Esophagus muscularis mucosa (tissue), 3 donors: ENCODE measurements at regions not wholly inside any gene's neighbourhood (a gene's known extent, or its start where the extent isn't known, plus 50 kb on each side); places are given as distances from the start of the nearest gene placed in this dataset.

ENCODE experiments used
- POLR2A ChIP-seq: fragments of 450-650 bp; IDR thresholded peaks from one replicate; pipeline ENCODE4 v1.6.1; 2017; ENCODE audit warnings: antibody characterized with exemption, moderate library complexity, mild to moderate bottlenecking, low read depth
- POLR2AphosphoS5 ChIP-seq, 2 donors: sonication (generic); formaldehyde crosslinking; IDR thresholded peaks; one replicate each; pipeline ENCODE4 v1.6.1; 2017; ENCODE audit warnings: antibody characterized with exemption in 2 of 2
- TF ChIP-seq, protein P1 (sequence below), 3 experiments: fragments of 200-600 bp in 2 of 3; fragments of 450-650 bp in 1 of 3; sonication (generic) in 2 of 3; IDR thresholded peaks; one replicate each; pipeline ENCODE4 v1.5.1; 2017 to 2019; ENCODE audit warnings: antibody characterized with exemption in 3 of 3, mild to moderate bottlenecking in 2 of 3, moderate library complexity in 1 of 3

DNA sequence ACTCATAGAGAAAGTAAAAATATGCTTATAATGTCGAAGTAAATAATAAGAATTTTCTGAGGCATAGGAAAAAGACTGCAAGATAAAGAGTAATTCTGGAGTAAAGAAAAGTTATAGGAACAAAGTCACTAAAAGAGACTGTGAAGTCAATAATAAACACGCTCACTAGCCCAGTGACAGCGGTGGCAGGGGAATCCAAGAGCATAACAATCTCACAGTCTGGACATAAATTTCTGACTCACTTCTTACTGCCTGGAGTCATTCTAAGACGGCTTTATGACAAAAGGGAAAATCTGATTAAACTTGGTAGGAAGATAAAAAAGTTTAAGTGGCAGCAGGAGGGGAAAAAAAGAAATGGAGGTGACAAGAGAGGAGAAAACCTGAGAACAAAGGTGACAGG lies 56.4 kb upstream of the GRIP1 start:
- TF ChIP-seq, protein P1, sequence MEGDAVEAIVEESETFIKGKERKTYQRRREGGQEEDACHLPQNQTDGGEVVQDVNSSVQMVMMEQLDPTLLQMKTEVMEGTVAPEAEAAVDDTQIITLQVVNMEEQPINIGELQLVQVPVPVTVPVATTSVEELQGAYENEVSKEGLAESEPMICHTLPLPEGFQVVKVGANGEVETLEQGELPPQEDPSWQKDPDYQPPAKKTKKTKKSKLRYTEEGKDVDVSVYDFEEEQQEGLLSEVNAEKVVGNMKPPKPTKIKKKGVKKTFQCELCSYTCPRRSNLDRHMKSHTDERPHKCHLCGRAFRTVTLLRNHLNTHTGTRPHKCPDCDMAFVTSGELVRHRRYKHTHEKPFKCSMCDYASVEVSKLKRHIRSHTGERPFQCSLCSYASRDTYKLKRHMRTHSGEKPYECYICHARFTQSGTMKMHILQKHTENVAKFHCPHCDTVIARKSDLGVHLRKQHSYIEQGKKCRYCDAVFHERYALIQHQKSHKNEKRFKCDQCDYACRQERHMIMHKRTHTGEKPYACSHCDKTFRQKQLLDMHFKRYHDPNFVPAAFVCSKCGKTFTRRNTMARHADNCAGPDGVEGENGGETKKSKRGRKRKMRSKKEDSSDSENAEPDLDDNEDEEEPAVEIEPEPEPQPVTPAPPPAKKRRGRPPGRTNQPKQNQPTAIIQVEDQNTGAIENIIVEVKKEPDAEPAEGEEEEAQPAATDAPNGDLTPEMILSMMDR (IDR thresholded peaks at IDR 0.05), result no peak
- TF ChIP-seq POLR2AphosphoS5 (IDR thresholded peaks at IDR 0.05), result no peak
- TF ChIP-seq POLR2A, result no peak
